Spleen (tissue), 7 donors: ENCODE measurements at regions not wholly inside any gene's neighbourhood (a gene's known extent, or its start where the extent isn't known, plus 50 kb on each side); places are given as distances from the start of the nearest gene placed in this dataset.

Experiments used
- POLR2A ChIP-seq, 3 donors: fragments of 450-650 bp; IDR thresholded peaks; one replicate each; pipeline ENCODE4 v1.5.1; 2017; ENCODE audit warnings: antibody characterized with exemption in 3 of 3, mild to moderate bottlenecking in 1 of 3
- POLR2AphosphoS5 ChIP-seq, 3 donors: sonication (generic); formaldehyde crosslinking; IDR thresholded peaks; one replicate each; pipeline ENCODE4 v1.5.1; 2017; ENCODE audit warnings: antibody characterized with exemption in 3 of 3
- TF ChIP-seq, protein P1 (sequence below), 11 experiments: fragments of 200-600 bp in 7 of 11; fragments of 450-650 bp in 4 of 11; sonication (generic) in 4 of 11; IDR thresholded peaks in 8 of 11; conservative IDR thresholded peaks in 3 of 11; 1 replicate in 7 of 11; 2 replicates in 4 of 11; pipeline versions ENCODE4 v1.4.0 to v1.8.0; 2016 to 2021; ENCODE audit warnings: antibody characterized with exemption in 11 of 11, inconsistent platforms in 4 of 11, mild to moderate bottlenecking in 1 of 11
- donor health status: DM: no; HTN: no; CAD: no; lungs with moderate emphysema.
- donor health status: DM: no; HTN: no; CAD: no.
- donor health status: DM: no; HTN: no; CAD: no.

DNA sequence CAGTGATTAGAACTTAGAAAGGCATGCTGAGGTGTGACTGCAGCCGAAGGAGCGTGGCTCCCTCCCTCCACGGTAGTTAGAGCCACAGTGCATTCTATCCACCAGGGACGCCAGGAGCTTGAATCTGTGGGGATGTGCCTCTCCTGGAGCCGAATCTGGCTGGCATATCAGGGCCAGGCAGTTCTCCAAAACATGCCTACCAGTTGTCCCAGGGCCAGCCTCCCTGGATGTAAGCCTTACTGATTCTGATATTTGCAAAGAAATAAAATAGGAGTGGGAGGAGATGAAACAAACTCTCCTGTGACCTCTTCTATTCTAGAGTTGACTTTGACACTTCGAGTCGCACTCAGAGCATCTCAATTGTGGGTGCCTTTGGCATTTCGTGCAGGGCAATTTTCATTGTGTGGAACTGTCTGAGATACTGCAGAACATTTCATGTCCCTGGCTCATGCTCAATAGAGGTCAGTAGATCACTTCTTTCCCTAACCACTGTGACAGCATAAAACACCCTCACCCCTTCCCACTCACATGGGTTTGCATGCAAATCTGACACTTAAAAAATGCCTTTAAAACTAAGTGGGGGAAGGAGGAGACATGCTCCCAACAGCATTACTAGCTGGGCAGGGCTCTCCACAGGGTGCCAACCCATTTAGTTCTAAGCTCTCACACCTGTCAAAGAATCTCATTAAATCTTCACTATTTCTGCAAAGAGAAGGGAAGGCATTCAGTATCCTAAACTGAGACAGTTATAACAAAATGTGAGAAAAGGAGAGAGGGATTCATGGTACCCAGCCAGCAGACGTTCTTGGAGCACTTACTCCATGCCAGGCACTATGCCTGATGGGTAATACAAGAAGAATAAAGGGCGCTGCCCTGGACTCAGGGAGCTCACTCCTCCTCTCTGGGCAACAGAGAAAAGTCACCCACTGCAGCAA, 378.9 kb downstream of the PREX1 start:
- TF ChIP-seq, protein P1, sequence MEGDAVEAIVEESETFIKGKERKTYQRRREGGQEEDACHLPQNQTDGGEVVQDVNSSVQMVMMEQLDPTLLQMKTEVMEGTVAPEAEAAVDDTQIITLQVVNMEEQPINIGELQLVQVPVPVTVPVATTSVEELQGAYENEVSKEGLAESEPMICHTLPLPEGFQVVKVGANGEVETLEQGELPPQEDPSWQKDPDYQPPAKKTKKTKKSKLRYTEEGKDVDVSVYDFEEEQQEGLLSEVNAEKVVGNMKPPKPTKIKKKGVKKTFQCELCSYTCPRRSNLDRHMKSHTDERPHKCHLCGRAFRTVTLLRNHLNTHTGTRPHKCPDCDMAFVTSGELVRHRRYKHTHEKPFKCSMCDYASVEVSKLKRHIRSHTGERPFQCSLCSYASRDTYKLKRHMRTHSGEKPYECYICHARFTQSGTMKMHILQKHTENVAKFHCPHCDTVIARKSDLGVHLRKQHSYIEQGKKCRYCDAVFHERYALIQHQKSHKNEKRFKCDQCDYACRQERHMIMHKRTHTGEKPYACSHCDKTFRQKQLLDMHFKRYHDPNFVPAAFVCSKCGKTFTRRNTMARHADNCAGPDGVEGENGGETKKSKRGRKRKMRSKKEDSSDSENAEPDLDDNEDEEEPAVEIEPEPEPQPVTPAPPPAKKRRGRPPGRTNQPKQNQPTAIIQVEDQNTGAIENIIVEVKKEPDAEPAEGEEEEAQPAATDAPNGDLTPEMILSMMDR (IDR thresholded peaks at IDR 0.05 in 8 of 11, conservative IDR thresholded peaks at IDR 0.05 in 3 of 11): no peak
- TF ChIP-seq POLR2A (IDR thresholded peaks at IDR 0.05): no peak
- no peak for TF ChIP-seq POLR2AphosphoS5 (IDR thresholded peaks at IDR 0.05)
